Spinal cord (tissue), 9 donors: ENCODE measurements at regions not wholly inside any gene's neighbourhood (a gene's known extent, or its start where the extent isn't known, plus 50 kb on each side); places are given as distances from the start of the nearest gene placed in this dataset.

Experiments used
- DNase-seq, 6 donors: peaks; one replicate each; pipeline versions ENCODE4 v3.0.0 to v3.0.0-alpha.2; 2013 to 2015; ENCODE audit warnings: low spot score in 6 of 6, low read depth in 4 of 6
- H3K27ac ChIP-seq: one replicate; pipeline ENCODE4 v1.5.1; 2013; ENCODE audit warnings: low read depth, low read length, control low read depth
- H3K27me3 ChIP-seq: one replicate; pipeline ENCODE4 v1.6.1; 2013; ENCODE audit warnings: low read length; ENCODE audit not compliant: control insufficient read depth, insufficient read depth
- H3K36me3 ChIP-seq: one replicate; pipeline ENCODE4 v1.6.1; 2013; ENCODE audit warnings: low read length; ENCODE audit not compliant: control insufficient read depth, insufficient read depth
- H3K4me1 ChIP-seq: one replicate; pipeline ENCODE4 v1.6.1; 2013; ENCODE audit warnings: low read length; ENCODE audit not compliant: control insufficient read depth, insufficient read depth
- H3K4me3 ChIP-seq: one replicate; pipeline ENCODE4 v1.5.1; 2013; ENCODE audit warnings: low read depth, low read length, control low read depth
- H3K9me3 ChIP-seq: one replicate; pipeline ENCODE4 v1.6.1; 2013; ENCODE audit warnings: low read length; ENCODE audit not compliant: control insufficient read depth, insufficient read depth
- WGBS: methylation state at CpG from one replicate; pipeline ENCODE4 v1.1.5; 2013; ENCODE audit warnings: missing lambda C conversion rate; ENCODE audit not compliant: insufficient coverage; 5-methylcytosine and 5-hydroxymethylcytosine counted together
- donor health status: healthy.

DNA sequence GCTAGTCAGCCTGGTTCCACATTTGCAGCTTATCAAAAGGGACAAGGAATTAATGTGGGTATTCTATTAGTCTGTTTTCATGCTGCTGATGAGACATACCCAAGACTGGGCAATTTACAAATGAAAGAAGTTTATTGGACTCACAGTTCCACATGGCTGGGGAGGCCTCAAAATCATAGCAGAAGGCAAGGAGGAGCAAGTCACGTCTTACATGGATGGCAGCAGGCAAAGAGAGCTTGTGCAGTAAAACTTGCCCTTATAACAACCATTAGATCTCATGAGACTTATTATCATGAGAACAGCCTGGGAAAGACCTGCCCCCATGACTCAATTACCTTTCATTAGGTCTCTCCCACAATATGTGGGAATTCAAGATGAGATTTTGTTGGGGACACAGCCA, 689.1 kb upstream of the MARCKS start:
- no peak overlapping the region for H3K4me3 ChIP-seq
- no peaks in the 10 kb centered on the region for H3K27me3 ChIP-seq
- H3K36me3 ChIP-seq: no peaks in the 10 kb centered on the region
- H3K4me1 ChIP-seq: peaks cover 3% of the 10 kb centered on the region
- H3K27ac ChIP-seq: no peak overlapping the region
- peaks cover 2% of the 10 kb centered on the region for H3K9me3 ChIP-seq
- no CpG with 5 or more reads among the region's 1 CpG for WGBS
- DNase-seq: no peak

GRCh38 chr6:113169484-113169883, 687.7 kb upstream of the MARCKS start:
- Histone ChIP-seq H3K9me3 (peaks cover 2% of the 10 kb centered on the region), H3K4me3 (no peak overlapping the region), H3K27me3 (no peaks in the 10 kb centered on the region), H3K27ac (no peak overlapping the region), H3K4me1 (peaks cover 3% of the 10 kb centered on the region), H3K36me3 (no peaks in the 10 kb centered on the region)
- no CpG with 5 or more reads among the region's 1 CpG for WGBS
- no peak for DNase-seq

GRCh38 chr6:113170454-113170853, 686.7 kb upstream of the MARCKS start:
- no peak for DNase-seq
- no CpG with 5 or more reads among the region's 1 CpG for WGBS
- Histone ChIP-seq H3K9me3 (peaks cover 2% of the 10 kb centered on the region), H3K36me3 (no peaks in the 10 kb centered on the region), H3K27me3 (no peaks in the 10 kb centered on the region), H3K4me1 (peaks cover 3% of the 10 kb centered on the region), H3K4me3 (no peak overlapping the region), H3K27ac (no peak overlapping the region)

DNA sequence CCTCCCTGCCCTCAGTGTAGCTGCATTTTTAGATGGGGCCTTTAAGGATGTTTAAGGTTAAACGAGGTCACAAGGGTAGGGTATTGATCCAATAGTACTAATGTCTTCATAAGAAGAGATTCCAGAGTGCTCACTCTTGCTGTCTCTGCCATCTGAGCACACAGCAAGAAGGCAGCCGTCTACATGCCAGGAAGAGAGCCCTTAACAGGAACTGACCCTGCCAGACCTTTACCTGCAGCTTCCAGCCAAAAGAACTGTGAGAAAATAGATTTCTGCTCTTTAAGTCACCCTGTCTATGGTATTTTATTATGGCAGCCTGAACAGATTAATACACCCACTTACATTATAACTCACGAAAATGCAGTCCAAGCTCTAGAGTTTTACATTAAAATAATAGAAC, 685.3 kb upstream of the MARCKS start:
- Histone ChIP-seq H3K4me3 (no peak overlapping the region), H3K27me3 (no peaks in the 10 kb centered on the region), H3K9me3 (peaks cover 2% of the 10 kb centered on the region), H3K27ac (peak overlapping the region; percentile 41), H3K36me3 (no peaks in the 10 kb centered on the region), H3K4me1 (peaks cover 3% of the 10 kb centered on the region)
- no peak for DNase-seq
- WGBS: 20% methylated on average over 1 of the region's 3 CpGs

DNA sequence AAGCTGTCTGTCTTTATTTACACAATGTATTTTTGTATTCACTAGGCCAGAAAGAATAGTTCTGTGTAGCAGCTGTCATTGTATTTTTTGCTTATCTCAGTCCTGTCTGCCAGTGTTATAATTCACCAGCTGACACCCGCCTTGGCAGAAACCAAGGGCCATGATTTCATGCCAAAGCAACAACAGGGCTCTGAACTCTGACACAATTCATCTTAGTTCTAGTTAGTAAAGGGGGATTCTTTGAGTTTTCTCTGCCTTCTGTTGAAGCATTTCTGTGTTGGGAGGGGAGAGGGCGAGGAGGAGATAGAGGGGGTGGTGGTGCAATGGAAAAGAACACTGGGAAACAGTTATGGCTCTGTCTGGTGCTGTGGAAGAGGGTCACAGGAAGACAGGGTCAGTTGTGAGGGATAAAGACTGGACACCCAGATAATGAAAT, 684.6 kb upstream of the MARCKS start:
- WGBS: 33% methylated on average over 1 of the region's 2 CpGs
- peak in 4 of 6 donors; percentile 54 to 95 (median 72) for DNase-seq
- Histone ChIP-seq H3K36me3 (no peaks in the 10 kb centered on the region), H3K27ac (peak overlapping the region; percentile 41), H3K9me3 (peaks cover 2% of the 10 kb centered on the region), H3K27me3 (no peaks in the 10 kb centered on the region), H3K4me1 (peaks cover 3% of the 10 kb centered on the region), H3K4me3 (no peak overlapping the region)

GRCh38 chr6:113178349-113178748, 678.8 kb upstream of the MARCKS start:
- Histone ChIP-seq H3K27ac (no peak overlapping the region), H3K4me1 (no peaks in the 10 kb centered on the region), H3K36me3 (no peaks in the 10 kb centered on the region), H3K27me3 (no peaks in the 10 kb centered on the region), H3K4me3 (no peak overlapping the region), H3K9me3 (no peaks in the 10 kb centered on the region)
- DNase-seq: no peak

GRCh38 chr6:113181164-113181563, 676.0 kb upstream of the MARCKS start:
- WGBS: 42% methylated on average over 2 of the region's 3 CpGs
- Histone ChIP-seq H3K27ac (peak overlapping the region; percentile 65), H3K36me3 (no peaks in the 10 kb centered on the region), H3K4me3 (no peak overlapping the region), H3K4me1 (no peaks in the 10 kb centered on the region), H3K27me3 (no peaks in the 10 kb centered on the region), H3K9me3 (no peaks in the 10 kb centered on the region)
- peak in 2 of 6 donors; percentile 29 to 40 for DNase-seq

DNA sequence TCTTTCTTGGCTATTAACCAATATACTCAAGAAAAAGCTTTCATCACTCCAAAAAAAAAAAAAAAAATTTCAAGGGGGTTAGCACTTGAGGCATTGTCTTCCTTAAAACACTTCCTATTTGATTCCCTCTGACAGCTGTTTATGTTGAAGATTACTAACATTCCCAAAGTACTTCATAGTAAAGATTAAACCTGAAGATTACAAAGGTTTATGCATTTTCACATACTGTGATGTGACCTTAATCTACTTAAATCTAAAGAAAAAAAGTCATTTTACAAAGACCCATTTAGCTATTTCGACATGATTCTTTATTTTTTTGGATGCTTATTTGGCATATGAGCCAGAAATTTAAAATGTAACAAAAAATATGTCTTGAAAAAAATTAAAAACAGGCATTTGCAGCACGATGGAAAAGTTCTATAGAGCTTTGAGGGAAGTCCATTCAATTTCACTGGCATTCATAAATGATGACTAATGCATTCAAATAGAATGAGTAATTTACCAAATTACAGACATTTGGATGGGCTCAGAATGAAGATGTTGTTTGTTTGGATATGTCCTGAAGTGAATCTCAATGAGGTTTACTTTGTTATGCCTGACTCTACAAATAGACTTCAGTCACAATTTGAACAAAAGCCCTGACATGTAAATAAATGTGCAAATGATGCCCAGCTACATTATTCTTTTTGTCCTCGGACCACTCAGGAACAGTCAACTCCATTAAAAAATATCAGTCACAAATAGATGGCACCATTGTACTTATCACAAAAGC, 674.6 kb upstream of the MARCKS start:
- WGBS: 21% methylated on average over 1 of the region's 3 CpGs
- Histone ChIP-seq H3K27me3 (no peaks in the 10 kb centered on the region), H3K4me3 (no peak overlapping the region), H3K9me3 (no peaks in the 10 kb centered on the region), H3K36me3 (no peaks in the 10 kb centered on the region), H3K4me1 (no peaks in the 10 kb centered on the region), H3K27ac (peak overlapping the region; percentile 65)
- peak in 2 of 6 donors; percentile 62 to 78 for DNase-seq

DNA sequence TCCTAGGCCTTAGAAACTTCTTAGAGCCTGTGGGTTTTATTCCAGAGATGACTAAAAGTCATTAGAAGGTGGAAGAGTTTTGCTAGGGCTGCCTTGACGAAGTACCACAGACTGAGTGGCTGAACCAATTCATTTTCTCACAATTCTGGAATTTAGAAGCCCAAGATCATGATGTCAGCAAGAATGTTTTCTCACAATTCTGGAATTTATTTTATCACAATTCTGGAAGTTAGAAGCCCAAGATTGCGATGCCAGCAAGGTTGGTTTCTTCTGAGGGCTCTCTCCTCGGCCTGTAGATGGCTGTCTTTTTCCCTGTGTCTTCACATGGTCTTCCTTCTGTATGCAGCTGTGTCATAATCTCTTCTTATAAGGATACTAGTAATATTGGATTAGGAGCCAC, 672.9 kb upstream of the MARCKS start:
- Histone ChIP-seq H3K9me3 (no peaks in the 10 kb centered on the region), H3K4me3 (no peak overlapping the region), H3K4me1 (no peaks in the 10 kb centered on the region), H3K27ac (peak overlapping the region; percentile 1), H3K27me3 (no peaks in the 10 kb centered on the region), H3K36me3 (no peaks in the 10 kb centered on the region)
- WGBS: no CpG with 5 or more reads among the region's 3 CpGs
- DNase-seq: no peak

GRCh38 chr6:113184736-113185135, 672.4 kb upstream of the MARCKS start:
- WGBS: 80% methylated on average over 1 of the region's 2 CpGs
- no peaks in the 10 kb centered on the region for H3K36me3 ChIP-seq
- peak in 2 of 6 donors; percentile 15 to 69 for DNase-seq
- H3K27me3 ChIP-seq: no peaks in the 10 kb centered on the region
- no peaks in the 10 kb centered on the region for H3K4me1 ChIP-seq
- H3K9me3 ChIP-seq: no peaks in the 10 kb centered on the region
- H3K27ac ChIP-seq: peak overlapping the region; percentile 1
- no peak overlapping the region for H3K4me3 ChIP-seq
